ENCODE measurements at regions not wholly inside any gene's neighbourhood (a gene's known extent, or its start where the extent isn't known, plus 50 kb on each side); places are given as distances from the start of the nearest gene placed in this dataset.
A peak's percentile ranks its signal among the peaks of the same experiment; 100 is the strongest.

DNA sequence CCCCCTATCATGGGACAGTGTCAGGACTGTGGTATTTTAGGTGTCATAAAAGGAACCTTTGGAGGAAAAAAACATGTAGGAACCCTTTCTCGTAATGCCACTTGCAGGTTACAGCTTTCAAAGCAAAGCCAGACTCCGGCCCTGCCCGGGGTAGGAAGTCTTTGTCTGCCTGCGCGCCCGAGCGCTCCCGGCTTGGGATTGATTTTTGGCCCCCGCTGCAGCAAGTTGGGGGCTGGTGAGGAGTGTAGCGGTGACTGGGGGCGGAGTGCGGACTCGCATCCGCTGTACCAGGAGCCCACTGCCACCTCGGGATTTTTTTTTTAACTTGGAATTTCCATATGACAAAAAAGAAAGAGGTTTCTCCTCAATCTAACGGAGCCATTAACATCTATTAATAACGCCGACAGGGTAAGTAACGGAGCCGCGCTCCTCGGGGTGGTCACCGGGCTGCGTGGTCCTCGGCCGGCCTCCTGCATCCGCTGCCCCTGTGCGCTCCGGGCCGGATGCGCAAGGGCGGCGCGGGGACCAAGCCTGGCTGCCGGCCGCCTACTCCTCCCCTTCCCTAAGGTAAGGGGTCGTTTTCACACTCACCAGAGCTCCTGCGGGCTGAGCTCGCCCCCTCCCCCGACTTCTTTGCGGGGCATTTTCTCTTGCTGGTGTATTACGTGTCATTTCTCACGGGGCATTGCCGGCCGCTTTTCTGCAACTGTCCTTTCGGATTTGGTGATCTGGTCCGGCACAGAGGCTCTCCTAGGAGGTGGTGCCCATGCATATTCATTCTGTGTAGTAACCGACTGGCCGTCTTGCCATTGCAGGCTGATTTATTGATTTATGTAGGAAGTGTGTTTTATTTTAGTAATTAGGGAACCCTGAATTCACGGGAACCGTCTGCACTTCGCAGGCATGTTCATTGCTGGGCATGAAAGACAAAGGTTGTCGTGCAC lies 219.8 kb upstream of the TOPAZ1 start:
- intact Hi-C loops (cut with DNase I): no loop called here
- TF ChIP-seq, protein P1, sequence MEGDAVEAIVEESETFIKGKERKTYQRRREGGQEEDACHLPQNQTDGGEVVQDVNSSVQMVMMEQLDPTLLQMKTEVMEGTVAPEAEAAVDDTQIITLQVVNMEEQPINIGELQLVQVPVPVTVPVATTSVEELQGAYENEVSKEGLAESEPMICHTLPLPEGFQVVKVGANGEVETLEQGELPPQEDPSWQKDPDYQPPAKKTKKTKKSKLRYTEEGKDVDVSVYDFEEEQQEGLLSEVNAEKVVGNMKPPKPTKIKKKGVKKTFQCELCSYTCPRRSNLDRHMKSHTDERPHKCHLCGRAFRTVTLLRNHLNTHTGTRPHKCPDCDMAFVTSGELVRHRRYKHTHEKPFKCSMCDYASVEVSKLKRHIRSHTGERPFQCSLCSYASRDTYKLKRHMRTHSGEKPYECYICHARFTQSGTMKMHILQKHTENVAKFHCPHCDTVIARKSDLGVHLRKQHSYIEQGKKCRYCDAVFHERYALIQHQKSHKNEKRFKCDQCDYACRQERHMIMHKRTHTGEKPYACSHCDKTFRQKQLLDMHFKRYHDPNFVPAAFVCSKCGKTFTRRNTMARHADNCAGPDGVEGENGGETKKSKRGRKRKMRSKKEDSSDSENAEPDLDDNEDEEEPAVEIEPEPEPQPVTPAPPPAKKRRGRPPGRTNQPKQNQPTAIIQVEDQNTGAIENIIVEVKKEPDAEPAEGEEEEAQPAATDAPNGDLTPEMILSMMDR (IDR thresholded peaks at IDR 0.05): no peak
- no peak for TF ChIP-seq POLR2A (IDR thresholded peaks at IDR 0.05)
- no peaks in the 10 kb centered on the region for H3K27me3 ChIP-seq
- 39 to 46% methylated on average over 52 to 53 of the region's 53 CpGs for WGBS, 2 donors
- peaks cover 32 to 54% of the 10 kb centered on the region in 2 donors for H3K4me1 ChIP-seq
- no peak overlapping the region for H3K4me3 ChIP-seq (replicated peaks in 1 of 3)
- peaks cover 0 to 4% of the 10 kb centered on the region in 2 donors for H3K36me3 ChIP-seq
- no peaks in the 10 kb centered on the region for H3K9me3 ChIP-seq
- DNase-seq: no peak
- H3K27ac ChIP-seq: no peak overlapping the region

DNA sequence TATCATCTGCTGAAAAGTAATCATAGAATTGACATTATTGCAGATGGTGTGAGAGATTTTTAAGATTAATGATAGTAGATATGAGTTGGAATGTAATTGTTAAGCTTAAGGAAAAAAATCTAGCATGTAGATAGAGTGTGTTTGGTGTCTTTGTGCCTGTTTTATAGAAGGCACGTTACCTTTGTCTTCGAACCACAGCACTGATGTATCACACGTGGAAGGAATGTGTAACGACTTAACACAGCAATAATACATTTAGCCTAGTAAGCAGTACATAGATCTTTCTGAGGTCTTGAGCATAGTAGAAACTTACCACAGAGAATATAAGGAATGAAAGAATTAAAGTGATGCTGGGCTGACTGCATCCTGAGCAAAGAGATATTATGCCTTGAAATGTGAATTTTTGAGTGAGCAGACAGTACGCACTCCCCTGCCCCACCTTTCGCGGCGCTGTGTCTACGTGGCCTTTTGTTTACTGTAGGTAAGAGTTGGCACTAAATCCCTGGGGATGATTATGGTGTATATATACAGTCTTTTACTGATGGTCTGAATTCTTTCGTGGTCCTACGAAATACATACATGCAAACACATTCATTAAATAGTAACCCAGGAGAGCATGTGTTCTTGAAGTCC lies 217.6 kb upstream of the TOPAZ1 start:
- Histone ChIP-seq H3K4me1 (peaks cover 38 to 62% of the 10 kb centered on the region in 2 donors), H3K36me3 (no peaks in the 10 kb centered on the region), H3K4me3 (replicated peaks in 1 of 3) (no peak overlapping the region), H3K27ac (no peak overlapping the region), H3K9me3 (no peaks in the 10 kb centered on the region), H3K27me3 (no peaks in the 10 kb centered on the region)
- intact Hi-C loops (cut with DNase I): no loop called here
- 89 to 93% methylated on average over 11 of the region's 11 CpGs for WGBS, 2 donors
- TF ChIP-seq POLR2A (IDR thresholded peaks at IDR 0.05): no peak
- DNase-seq: no peak

DNA sequence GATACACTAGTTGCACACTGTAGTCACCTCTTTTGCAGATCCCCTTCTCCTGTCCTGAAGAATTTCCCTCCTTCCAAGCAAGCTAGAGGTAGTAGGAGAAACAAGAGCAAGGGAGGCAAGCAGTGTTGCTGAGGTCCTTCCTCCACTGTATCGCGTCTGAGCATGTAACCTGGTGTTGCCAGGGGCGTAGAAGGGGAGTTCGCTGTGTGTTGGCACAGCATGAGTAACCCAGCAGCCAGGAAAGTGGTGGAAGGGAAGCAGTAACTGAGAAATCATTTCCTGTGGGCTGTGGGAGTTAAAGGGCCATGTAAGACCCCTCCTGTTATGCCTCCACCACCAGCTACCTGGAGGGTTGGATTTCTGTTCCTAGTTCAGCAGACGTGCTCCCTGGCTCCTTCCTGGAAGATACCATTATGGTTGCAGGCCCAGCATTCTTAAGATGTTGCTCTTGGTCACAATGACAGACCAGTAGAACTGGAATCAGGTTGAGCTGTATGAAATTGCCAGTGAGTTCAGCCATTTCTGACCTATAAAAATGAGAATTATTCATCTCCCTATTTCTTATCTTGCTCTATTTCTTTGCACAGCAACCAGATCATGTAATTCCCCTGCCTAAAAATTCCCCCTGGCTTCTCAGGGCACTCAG lies 215.3 kb upstream of the TOPAZ1 start:
- no peak for DNase-seq
- H3K4me1 ChIP-seq: peaks cover 49 to 70% of the 10 kb centered on the region in 2 donors
- no peaks in the 10 kb centered on the region for H3K36me3 ChIP-seq
- no peaks in the 10 kb centered on the region for H3K9me3 ChIP-seq
- H3K27ac ChIP-seq: peak overlapping the region in 1 of 3 donors; percentile 62
- 79 to 80% methylated on average over 5 of the region's 5 CpGs for WGBS, 2 donors
- H3K27me3 ChIP-seq: no peaks in the 10 kb centered on the region
- TF ChIP-seq POLR2A (IDR thresholded peaks at IDR 0.05): no peak
- TF ChIP-seq, protein P1 (IDR thresholded peaks at IDR 0.05): no peak
- intact Hi-C loops (cut with DNase I): no loop called here
- no peak overlapping the region for H3K4me3 ChIP-seq (replicated peaks in 1 of 3)

DNA sequence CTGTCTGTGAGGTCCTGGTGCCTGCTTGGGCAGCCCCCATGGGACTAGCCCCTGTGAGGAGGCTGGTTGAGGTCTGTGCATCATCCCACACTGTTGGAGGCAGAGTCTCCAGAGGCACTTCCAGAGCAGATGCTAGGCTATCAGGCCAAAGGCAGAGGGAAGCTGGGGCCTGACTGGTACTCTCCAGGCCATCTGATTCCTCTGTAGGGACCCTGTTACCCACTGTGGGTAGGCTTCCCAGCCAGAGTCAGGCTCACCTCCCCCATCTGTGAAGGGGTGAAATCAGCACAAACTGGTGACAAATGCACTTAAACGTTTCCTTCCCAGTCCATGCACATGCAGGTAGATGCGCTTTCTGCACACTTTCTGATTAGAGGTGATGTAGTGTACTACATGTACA lies 212.6 kb upstream of the TOPAZ1 start:
- H3K27me3 ChIP-seq: no peaks in the 10 kb centered on the region
- H3K9me3 ChIP-seq: no peaks in the 10 kb centered on the region
- no peak overlapping the region for H3K4me3 ChIP-seq (replicated peaks in 1 of 3)
- H3K36me3 ChIP-seq: no peaks in the 10 kb centered on the region
- 93 to 95% methylated on average over 2 of the region's 2 CpGs for WGBS, 2 donors
- intact Hi-C loops (cut with DNase I): no loop called here
- no peak for DNase-seq
- H3K27ac ChIP-seq: peak overlapping the region in 2 of 3 donors; percentile 20 to 49
- peaks cover 54 to 72% of the 10 kb centered on the region in 2 donors for H3K4me1 ChIP-seq
- TF ChIP-seq POLR2A (IDR thresholded peaks at IDR 0.05): no peak
- TF ChIP-seq, protein P1 (IDR thresholded peaks at IDR 0.05): no peak

DNA sequence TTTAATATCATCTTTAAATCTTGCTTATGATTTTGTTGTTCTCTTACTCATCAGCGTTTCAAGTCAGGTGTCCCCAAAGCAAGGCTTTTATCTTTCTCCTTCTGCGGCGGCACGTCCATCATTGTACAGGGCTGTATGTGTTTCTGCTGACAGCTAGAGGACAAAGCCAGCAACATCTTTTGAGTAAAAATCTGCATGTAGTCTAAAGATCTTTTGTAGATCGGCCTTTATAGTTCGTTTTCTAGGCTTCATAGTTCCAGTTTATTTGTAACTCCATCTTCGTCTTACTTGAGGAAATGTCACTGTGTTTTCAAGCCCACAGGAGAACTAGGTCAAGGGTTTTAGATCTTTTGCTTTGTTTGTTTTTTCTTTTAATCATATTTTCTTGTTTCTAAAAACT lies 211.4 kb upstream of the TOPAZ1 start:
- H3K4me3 ChIP-seq (replicated peaks in 1 of 3): no peak overlapping the region
- TF ChIP-seq, protein P1 (IDR thresholded peaks at IDR 0.05): no peak
- TF ChIP-seq POLR2A (IDR thresholded peaks at IDR 0.05): no peak
- intact Hi-C loops (cut with DNase I): no loop called here
- no peak for DNase-seq
- no peaks in the 10 kb centered on the region for H3K27me3 ChIP-seq
- no peaks in the 10 kb centered on the region for H3K36me3 ChIP-seq
- H3K27ac ChIP-seq: peak overlapping the region in 2 of 3 donors; percentile 39 to 49
- H3K9me3 ChIP-seq: no peaks in the 10 kb centered on the region
- peaks cover 53 to 65% of the 10 kb centered on the region in 2 donors for H3K4me1 ChIP-seq
- WGBS, 2 donors: 67 to 68% methylated on average over 7 of the region's 7 CpGs
